H9 (cell line): ENCODE measurements at regions not wholly inside any gene's neighbourhood (a gene's known extent, or its start where the extent isn't known, plus 50 kb on each side); places are given as distances from the start of the nearest gene placed in this dataset.

ENCODE experiments used
- DNase-seq: peaks from one replicate; pipeline ENCODE4 v3.0.0-alpha.2; 2017
- H2AFZ ChIP-seq: one replicate; pipeline ENCODE4 v1.6.1; 2013; ENCODE audit warnings: mild to moderate bottlenecking, low read length, control low read depth, moderate library complexity
- H2AK5ac ChIP-seq: 2 replicates; pipeline ENCODE4 v1.6.1; 2013; ENCODE audit warnings: low read length, control low read depth, mixed read lengths; ENCODE audit not compliant: insufficient read length
- H2BK120ac ChIP-seq: one replicate; pipeline ENCODE4 v1.6.1; 2013; ENCODE audit warnings: low read depth, mild to moderate bottlenecking, low read length, control low read depth, inconsistent platforms; ENCODE audit not compliant: poor library complexity, severe bottlenecking
- H2BK12ac ChIP-seq: 2 replicates; pipeline ENCODE4 v1.6.1; 2013; ENCODE audit warnings: low read length, control low read depth, mixed read lengths, low read depth; ENCODE audit not compliant: insufficient read length
- H2BK15ac ChIP-seq: 2 replicates; pipeline ENCODE4 v1.6.1; 2013; ENCODE audit warnings: low read depth, low read length, control low read depth
- H2BK20ac ChIP-seq: one replicate; pipeline ENCODE4 v1.6.1; 2013; ENCODE audit warnings: low read depth, mild to moderate bottlenecking, low read length, control low read depth, inconsistent platforms; ENCODE audit not compliant: poor library complexity, severe bottlenecking
- H2BK5ac ChIP-seq: 2 replicates; pipeline ENCODE4 v1.6.1; 2013; ENCODE audit warnings: low read length, control low read depth, mixed read lengths; ENCODE audit not compliant: insufficient read length
- H3K14ac ChIP-seq: 2 replicates; pipeline ENCODE4 v1.6.1; 2013; ENCODE audit warnings: low read length, control low read depth; ENCODE audit not compliant: insufficient read depth
- H3K18ac ChIP-seq: 2 replicates; pipeline ENCODE4 v1.6.1; 2013; ENCODE audit warnings: low read depth, mild to moderate bottlenecking, mixed read lengths, low read length, control low read depth; ENCODE audit not compliant: insufficient read length
- H3K23ac ChIP-seq: 2 replicates; pipeline ENCODE4 v1.6.1; 2013; ENCODE audit warnings: low read length, control low read depth, mixed read lengths, low read depth; ENCODE audit not compliant: insufficient read length
- H3K23me2 ChIP-seq: 2 replicates; pipeline ENCODE4 v1.6.1; 2013; ENCODE audit warnings: low read depth, mild to moderate bottlenecking, mixed read lengths, low read length, control low read depth; ENCODE audit not compliant: insufficient read length, poor library complexity, severe bottlenecking
- H3K27ac ChIP-seq: 2 replicates; pipeline ENCODE4 v1.5.1; 2013; ENCODE audit warnings: low read length, control low read depth, mixed read lengths, low read depth; ENCODE audit not compliant: insufficient read length
- H3K27me3 ChIP-seq: 2 replicates; pipeline ENCODE4 v1.6.1; 2013; ENCODE audit warnings: low read length, control low read depth, inconsistent platforms; ENCODE audit not compliant: insufficient read depth
- H3K4ac ChIP-seq: 2 replicates; pipeline ENCODE4 v1.6.1; 2013; ENCODE audit warnings: low read depth, mild to moderate bottlenecking, control low read depth, inconsistent platforms, low read length, moderate library complexity
- H3K4me1 ChIP-seq: 2 replicates; pipeline ENCODE4 v1.6.1; 2013; ENCODE audit warnings: low read length, control low read depth, inconsistent platforms; ENCODE audit not compliant: insufficient read depth
- H3K4me2 ChIP-seq: 2 replicates; pipeline ENCODE4 v1.6.1; 2013; ENCODE audit warnings: low read length, control low read depth, mixed read lengths; ENCODE audit not compliant: insufficient read length, insufficient read depth
- H3K56ac ChIP-seq: 2 replicates; pipeline ENCODE4 v1.6.1; 2013; ENCODE audit warnings: low read depth, mild to moderate bottlenecking, mixed read lengths, low read length, control low read depth; ENCODE audit not compliant: insufficient read length
- H3K79me1 ChIP-seq: 2 replicates; pipeline ENCODE4 v1.6.1; 2013; ENCODE audit warnings: low read depth, mild to moderate bottlenecking, moderate library complexity, low read length, control low read depth, inconsistent platforms; ENCODE audit not compliant: insufficient read depth, poor library complexity, severe bottlenecking
- H3K79me2 ChIP-seq: 2 replicates; pipeline ENCODE4 v1.6.1; 2013; ENCODE audit warnings: low read length, control low read depth, inconsistent platforms; ENCODE audit not compliant: insufficient read depth
- H3K9ac ChIP-seq: 2 replicates; pipeline ENCODE4 v1.6.1; 2013; ENCODE audit warnings: low read length, control low read depth, mixed read lengths; ENCODE audit not compliant: insufficient read length; ENCODE audit errors: extremely low read depth
- H3K9me3 ChIP-seq: one replicate; pipeline ENCODE4 v1.6.1; 2013; ENCODE audit warnings: low read depth, low read length, inconsistent platforms; ENCODE audit not compliant: control insufficient read depth
- H3T11ph ChIP-seq: one replicate; pipeline ENCODE4 v1.6.1; 2013; ENCODE audit warnings: mild to moderate bottlenecking, low read length, control low read depth, inconsistent platforms
- H4K20me1 ChIP-seq: one replicate; pipeline ENCODE4 v1.6.1; 2013; ENCODE audit not compliant: control insufficient read depth, insufficient read length, insufficient read depth
- H4K5ac ChIP-seq: 2 replicates; pipeline ENCODE4 v1.6.1; 2013; ENCODE audit warnings: low read depth, mild to moderate bottlenecking, mixed read lengths, low read length, control low read depth; ENCODE audit not compliant: insufficient read length
- H4K8ac ChIP-seq: replicated peaks from 2 replicates; pipeline ENCODE4 v1.6.1; 2013; ENCODE audit warnings: low read length, control low read depth, mixed read lengths, low read depth; ENCODE audit not compliant: insufficient read length
- H4K91ac ChIP-seq: 2 replicates; pipeline ENCODE4 v1.6.1; 2013; ENCODE audit warnings: low read depth, mild to moderate bottlenecking, moderate library complexity, mixed read lengths, low read length, control low read depth; ENCODE audit not compliant: insufficient read length
- H3K27ac Mint-ChIP-seq, 3 experiments: 2 replicates in 2 of 3; 3 replicates in 1 of 3; pipeline ENCODE4 v1.8.0; 2020 to 2021; ENCODE audit warnings: mixed read lengths in 3 of 3, mild to moderate bottlenecking in 1 of 3, moderate library complexity in 1 of 3
- H3K27me3 Mint-ChIP-seq: 2 replicates; pipeline ENCODE4 v1.8.0; 2021; ENCODE audit warnings: low read depth, mild to moderate bottlenecking, moderate library complexity, mixed read lengths
- H3K36me3 Mint-ChIP-seq, 3 experiments: 2 replicates in 2 of 3; 3 replicates in 1 of 3; pipeline ENCODE4 v1.8.0; 2020 to 2021; ENCODE audit warnings: low read depth in 3 of 3, mixed read lengths in 3 of 3; ENCODE audit not compliant: insufficient read depth in 1 of 3
- H3K4me1 Mint-ChIP-seq, 2 experiments: 2 replicates each; pipeline ENCODE4 v1.8.0; 2020; ENCODE audit warnings: mixed read lengths in 2 of 2
- H3K4me3 Mint-ChIP-seq, 2 experiments: 2 replicates in 1 of 2; 3 replicates in 1 of 2; pipeline ENCODE4 v1.8.0; 2020 to 2021; ENCODE audit warnings: mild to moderate bottlenecking in 2 of 2, mixed read lengths in 2 of 2, moderate library complexity in 1 of 2
- H3K9me3 Mint-ChIP-seq, 2 experiments: 2 replicates in 1 of 2; 3 replicates in 1 of 2; pipeline ENCODE4 v1.8.0; 2020; ENCODE audit warnings: mild to moderate bottlenecking in 2 of 2, mixed read lengths in 2 of 2, moderate library complexity in 1 of 2
- CTCF ChIP-seq: fragments of 200-600 bp; sonication (generic); conservative IDR thresholded peaks from 3 replicates; pipeline ENCODE4 v1.8.0; 2021; ENCODE audit warnings: antibody characterized with exemption, mild to moderate bottlenecking
- WGBS: extraction: QIAGEN DNeasy Blood & Tissue Kit; methylation state at CpG from one replicate; pipeline ENCODE4 v1.1.7; 2013; ENCODE audit warnings: missing lambda C conversion rate, low lambda C conversion rate, mixed read lengths; ENCODE audit not compliant: insufficient read length; ENCODE audit errors: extremely low coverage; 5-methylcytosine and 5-hydroxymethylcytosine counted together

- H2BK5ac ChIP-seq, result no peak overlapping the region
- H3K4me3 Mint-ChIP-seq, result no peak overlapping the region
- H3K23me2 ChIP-seq, result no peaks in the 10 kb centered on the region
- no peak overlapping the region for H3K23ac ChIP-seq
- no peaks in the 10 kb centered on the region for H3K79me2 ChIP-seq
- H3K4me2 ChIP-seq, result no peak overlapping the region
- H3K27ac ChIP-seq, result no peak overlapping the region
- TF ChIP-seq CTCF, result no peak
- no peak overlapping the region for H2BK120ac ChIP-seq
- DNase-seq, result no peak
- no peak overlapping the region for H3K4ac ChIP-seq
- no peak overlapping the region for H3K14ac ChIP-seq
- no peaks in the 10 kb centered on the region for H3K79me1 ChIP-seq
- peaks cover 0 to 5% of the 10 kb centered on the region in 2 experiments; a peak in 2 of 4 replicates for H3K4me1 Mint-ChIP-seq
- no peak overlapping the region for H3K27ac Mint-ChIP-seq
- 0 out of 7 replicates have a peak, but pooled peaks cover 0 to 4% (median 0%) of the 10 kb centered on the region in 3 experiments for H3K36me3 Mint-ChIP-seq
- no peaks in the 10 kb centered on the region for H3K4me1 ChIP-seq
- no peak overlapping the region for H3K9ac ChIP-seq
- H2BK15ac ChIP-seq, result no peak overlapping the region
- H3K18ac ChIP-seq, result no peak overlapping the region
- H2AK5ac ChIP-seq, result no peak overlapping the region
- no peak overlapping the region for H2AFZ ChIP-seq
- no peak overlapping the region for H3K56ac ChIP-seq
- no peak overlapping the region for H4K8ac ChIP-seq
- peaks cover 2 to 5% of the 10 kb centered on the region in 2 experiments; a peak in 4 of 5 replicates for H3K9me3 Mint-ChIP-seq
- no peaks in the 10 kb centered on the region for H3K9me3 ChIP-seq
- no peak overlapping the region for H4K91ac ChIP-seq
- no CpG with 5 or more reads among the region's 6 CpGs for WGBS
- H3K27me3 ChIP-seq, result no peaks in the 10 kb centered on the region
- H3T11ph ChIP-seq, result no peak overlapping the region
- H3K27me3 Mint-ChIP-seq, result no peaks in the 10 kb centered on the region
- H4K20me1 ChIP-seq, result no peaks in the 10 kb centered on the region
- no peak overlapping the region for H4K5ac ChIP-seq
- no peak overlapping the region for H2BK20ac ChIP-seq
- no peak overlapping the region for H2BK12ac ChIP-seq
Observed at GRCh38 chr6:81308577-81309279, 443.8 kb downstream of the TENT5A start.
